Thymus (tissue), 11 donors: ENCODE measurements at regions not wholly inside any gene's neighbourhood (a gene's known extent, or its start where the extent isn't known, plus 50 kb on each side); places are given as distances from the start of the nearest gene placed in this dataset.

ENCODE experiments used
- DNase-seq, 9 donors: peaks; one replicate each; pipeline ENCODE4 v3.0.0-alpha.2; 2013; ENCODE audit warnings: low spot score in 9 of 9, low read depth in 6 of 9, missing footprints in 1 of 9
- H3K27ac ChIP-seq, 2 donors: one replicate each; pipeline ENCODE4 v1.5.1; 2013; ENCODE audit warnings: control low read depth in 1 of 2, low read depth in 1 of 2, low read length in 1 of 2, mild to moderate bottlenecking in 1 of 2, moderate library complexity in 1 of 2
- H3K27me3 ChIP-seq, 2 donors: one replicate each; pipeline ENCODE4 v1.5.1; 2013; ENCODE audit warnings: low read length in 1 of 2; ENCODE audit not compliant: control insufficient read depth in 2 of 2, insufficient read depth in 1 of 2
- H3K36me3 ChIP-seq, 2 donors: one replicate each; pipeline ENCODE4 v1.5.1; 2013; ENCODE audit warnings: low read length in 1 of 2, mild to moderate bottlenecking in 1 of 2, moderate library complexity in 1 of 2; ENCODE audit not compliant: control insufficient read depth in 2 of 2, insufficient read depth in 2 of 2
- H3K4me1 ChIP-seq, 2 donors: one replicate each; pipeline ENCODE4 v1.5.1; 2013; ENCODE audit warnings: low read length in 2 of 2; ENCODE audit not compliant: control insufficient read depth in 2 of 2, insufficient read depth in 2 of 2
- H3K4me3 ChIP-seq, 2 donors: one replicate each; pipeline ENCODE4 v1.5.1; 2013; ENCODE audit warnings: low read length in 2 of 2, control low read depth in 1 of 2, mild to moderate bottlenecking in 1 of 2
- H3K9me3 ChIP-seq, 2 donors: one replicate each; pipeline ENCODE4 v1.5.1; 2013; ENCODE audit warnings: low read length in 1 of 2, mild to moderate bottlenecking in 1 of 2; ENCODE audit not compliant: control insufficient read depth in 2 of 2, insufficient read depth in 1 of 2
- WGBS: extraction: QIAGEN DNeasy Blood & Tissue Kit; methylation state at CpG from one replicate; pipeline ENCODE4 v1.1.7; 2013; 5-methylcytosine and 5-hydroxymethylcytosine counted together
- donor health status: healthy.

GRCh38 chr7:16026253-16027020, 340.0 kb upstream of the MEOX2 start:
- no peaks in the 10 kb centered on the region for H3K9me3 ChIP-seq
- H3K36me3 ChIP-seq = no peaks in the 10 kb centered on the region
- no peak for DNase-seq
- H3K4me1 ChIP-seq = no peaks in the 10 kb centered on the region
- H3K4me3 ChIP-seq = no peak overlapping the region
- 92% methylated on average over 10 of the region's 10 CpGs for WGBS
- no peak overlapping the region for H3K27ac ChIP-seq
- H3K27me3 ChIP-seq = no peaks in the 10 kb centered on the region

- H3K4me1 ChIP-seq = no peaks in the 10 kb centered on the region
- WGBS = 51% methylated on average over 1 of the region's 1 CpG
- H3K9me3 ChIP-seq = no peaks in the 10 kb centered on the region
- no peak overlapping the region for H3K27ac ChIP-seq
- H3K36me3 ChIP-seq = no peaks in the 10 kb centered on the region
- no peak overlapping the region for H3K4me3 ChIP-seq
- DNase-seq = no peak
- no peaks in the 10 kb centered on the region for H3K27me3 ChIP-seq
Measured at GRCh38 chr7:16025696-16026095, 339.2 kb upstream of the MEOX2 start.

- H3K4me3 ChIP-seq = no peak overlapping the region
- H3K27ac ChIP-seq = no peak overlapping the region
- H3K9me3 ChIP-seq = no peaks in the 10 kb centered on the region
- no peaks in the 10 kb centered on the region for H3K27me3 ChIP-seq
- no peaks in the 10 kb centered on the region for H3K4me1 ChIP-seq
- WGBS = 96% methylated on average over 3 of the region's 3 CpGs
- no peak for DNase-seq
- H3K36me3 ChIP-seq = no peaks in the 10 kb centered on the region
Measured at GRCh38 chr7:16023503-16023902, 337.0 kb upstream of the MEOX2 start.

GRCh38 chr7:16023046-16023445, 336.6 kb upstream of the MEOX2 start:
- Histone ChIP-seq H3K27me3 (no peaks in the 10 kb centered on the region), H3K4me3 (no peak overlapping the region), H3K4me1 (no peaks in the 10 kb centered on the region), H3K9me3 (no peaks in the 10 kb centered on the region), H3K27ac (no peak overlapping the region), H3K36me3 (no peaks in the 10 kb centered on the region)
- no peak for DNase-seq
- 78% methylated on average over 2 of the region's 2 CpGs for WGBS

- no peak overlapping the region for H3K4me3 ChIP-seq
- no peak for DNase-seq
- no peaks in the 10 kb centered on the region for H3K27me3 ChIP-seq
- H3K4me1 ChIP-seq = no peaks in the 10 kb centered on the region
- no peaks in the 10 kb centered on the region for H3K36me3 ChIP-seq
- 90% methylated on average over 1 of the region's 1 CpG for whole genome bisulfite sequencing
- H3K9me3 ChIP-seq = no peaks in the 10 kb centered on the region
- no peak overlapping the region for H3K27ac ChIP-seq
Measured at GRCh38 chr7:16021851-16022250, 335.4 kb upstream of the MEOX2 start.

GRCh38 chr7:16015981-16016380, 329.5 kb upstream of the MEOX2 start:
- Histone ChIP-seq H3K4me3 (no peak overlapping the region), H3K36me3 (no peaks in the 10 kb centered on the region), H3K9me3 (no peaks in the 10 kb centered on the region), H3K27me3 (no peaks in the 10 kb centered on the region), H3K4me1 (no peaks in the 10 kb centered on the region), H3K27ac (no peak overlapping the region)
- no peak for DNase-seq

- Histone ChIP-seq H3K4me1 (no peaks in the 10 kb centered on the region), H3K36me3 (no peaks in the 10 kb centered on the region), H3K27ac (no peak overlapping the region), H3K27me3 (no peaks in the 10 kb centered on the region), H3K4me3 (no peak overlapping the region), H3K9me3 (no peaks in the 10 kb centered on the region)
- no peak for DNase-seq
- WGBS = 85% methylated on average over 2 of the region's 2 CpGs
Measured at GRCh38 chr7:16014031-16014430, 327.5 kb upstream of the MEOX2 start.

- no peak for DNase-seq
- 95% methylated on average over 2 of the region's 2 CpGs for WGBS
- Histone ChIP-seq H3K27ac (no peak overlapping the region), H3K27me3 (no peaks in the 10 kb centered on the region), H3K4me3 (no peak overlapping the region), H3K4me1 (no peaks in the 10 kb centered on the region), H3K9me3 (no peaks in the 10 kb centered on the region), H3K36me3 (no peaks in the 10 kb centered on the region)
Measured at GRCh38 chr7:16007911-16008310, 321.4 kb upstream of the MEOX2 start.

GRCh38 chr7:16004702-16005101, 318.2 kb upstream of the MEOX2 start:
- no peaks in the 10 kb centered on the region for H3K36me3 ChIP-seq
- H3K4me3 ChIP-seq = no peak overlapping the region
- DNase-seq = no peak
- no peaks in the 10 kb centered on the region for H3K4me1 ChIP-seq
- WGBS = 97% methylated on average over 1 of the region's 1 CpG
- H3K27me3 ChIP-seq = no peaks in the 10 kb centered on the region
- H3K9me3 ChIP-seq = no peaks in the 10 kb centered on the region
- no peak overlapping the region for H3K27ac ChIP-seq
